GM23338 (cell line): ENCODE measurements at regions not wholly inside any gene's neighbourhood (a gene's known extent, or its start where the extent isn't known, plus 50 kb on each side); places are given as distances from the start of the nearest gene placed in this dataset.

Experiments used
- ATAC-seq: fragments of 200-7000 bp; cut with Tn5 transposase; 3 replicates; pipeline ENCODE4 v1.9.1; 2020
- DNase-seq: peaks from one replicate; pipeline ENCODE4 v3.0.0-alpha.2; 2015; ENCODE audit warnings: low spot score
- H2AFZ ChIP-seq: fragments of 200-600 bp; sonication (generic); 2 replicates; pipeline ENCODE4 v1.8.0; 2016; ENCODE audit warnings: antibody characterized with exemption, mild to moderate bottlenecking, moderate library complexity
- H3F3A ChIP-seq: fragments of 200-600 bp; sonication (generic); replicated peaks from 2 replicates; pipeline ENCODE4 v1.8.0; 2017; ENCODE audit warnings: antibody characterized with exemption, mixed run types, low read depth
- H3K27ac ChIP-seq: fragments of 200-600 bp; sonication (generic); 2 replicates; pipeline ENCODE4 v1.6.1; 2016; ENCODE audit warnings: low read depth
- H3K27me3 ChIP-seq: fragments of 200-600 bp; sonication (generic); 2 replicates; pipeline ENCODE4 v1.8.0; 2016; ENCODE audit warnings: mild to moderate bottlenecking, mixed run types, moderate library complexity; ENCODE audit not compliant: insufficient read depth
- H3K36me3 ChIP-seq: fragments of 200-600 bp; sonication (generic); 2 replicates; pipeline ENCODE4 v1.8.0; 2016; ENCODE audit warnings: mild to moderate bottlenecking; ENCODE audit not compliant: insufficient read depth
- H3K4me1 ChIP-seq: fragments of 200-600 bp; sonication (generic); 2 replicates; pipeline ENCODE4 v1.8.0; 2016; ENCODE audit warnings: mild to moderate bottlenecking, moderate library complexity; ENCODE audit not compliant: insufficient read depth
- H3K4me2 ChIP-seq: fragments of 200-600 bp; sonication (generic); 2 replicates; pipeline ENCODE4 v1.7.1; 2017; ENCODE audit warnings: mixed run types
- H3K4me3 ChIP-seq: fragments of 200-600 bp; sonication (generic); 2 replicates; pipeline ENCODE4 v1.6.1; 2016; ENCODE audit warnings: mixed run types
- H3K79me2 ChIP-seq: fragments of 200-600 bp; sonication (generic); replicated peaks from 2 replicates; pipeline ENCODE4 v1.8.0; 2017; ENCODE audit warnings: mild to moderate bottlenecking; ENCODE audit not compliant: insufficient read depth
- H3K9me2 ChIP-seq: fragments of 200-600 bp; sonication (generic); 2 replicates; pipeline ENCODE4 v1.8.0; 2017; ENCODE audit not compliant: insufficient read depth
- H4K20me1 ChIP-seq: fragments of 200-600 bp; sonication (generic); replicated peaks from 2 replicates; pipeline ENCODE4 v1.8.0; 2017; ENCODE audit warnings: mild to moderate bottlenecking; ENCODE audit not compliant: insufficient read depth
- H3K27ac Mint-ChIP-seq: 2 replicates; pipeline ENCODE4 v1.8.0; 2020; ENCODE audit warnings: inconsistent platforms, mild to moderate bottlenecking, moderate library complexity, mixed read lengths
- H3K27me3 Mint-ChIP-seq: 3 replicates; pipeline ENCODE4 v1.8.0; 2022; ENCODE audit warnings: low read depth, mild to moderate bottlenecking, moderate library complexity, mixed read lengths, inconsistent platforms; ENCODE audit not compliant: insufficient read depth, poor library complexity
- H3K36me3 Mint-ChIP-seq: 3 replicates; pipeline ENCODE4 v1.8.0; 2021; ENCODE audit warnings: low read depth, mild to moderate bottlenecking, inconsistent platforms, moderate library complexity, mixed read lengths
- H3K4me1 Mint-ChIP-seq: 3 replicates; pipeline ENCODE4 v1.8.0; 2020; ENCODE audit warnings: mild to moderate bottlenecking, inconsistent platforms, mixed read lengths
- H3K4me3 Mint-ChIP-seq: 3 replicates; pipeline ENCODE4 v1.8.0; 2021; ENCODE audit warnings: moderate library complexity, mild to moderate bottlenecking, inconsistent platforms, mixed read lengths
- H3K9me3 Mint-ChIP-seq: 3 replicates; pipeline ENCODE4 v1.8.0; 2020; ENCODE audit warnings: moderate library complexity, mild to moderate bottlenecking, inconsistent platforms, mixed read lengths
- EZH2 ChIP-seq: fragments of 200-600 bp; sonication (generic); IDR thresholded peaks from one replicate; pipeline ENCODE4 v1.8.0; 2017; ENCODE audit warnings: antibody characterized with exemption, mild to moderate bottlenecking, low read depth; ENCODE audit not compliant: unreplicated experiment
- EZH2phosphoT487 ChIP-seq: fragments of 200-600 bp; sonication (generic); IDR thresholded peaks from one replicate; pipeline ENCODE4 v1.8.1; 2018; ENCODE audit warnings: antibody characterized with exemption; ENCODE audit not compliant: unreplicated experiment
- JUNB ChIP-seq: IDR thresholded peaks from one replicate; pipeline ENCODE4 v1.6.1; 2016; ENCODE audit warnings: antibody characterized with exemption; ENCODE audit not compliant: unreplicated experiment
- NANOG ChIP-seq: IDR thresholded peaks from 2 replicates; pipeline ENCODE4 v1.6.1; 2016; ENCODE audit warnings: antibody characterized with exemption, borderline replicate concordance
- POLR2AphosphoS5 ChIP-seq: IDR thresholded peaks from 2 replicates; pipeline ENCODE4 v1.6.1; 2016; ENCODE audit warnings: antibody characterized with exemption, low read depth
- STAT1 ChIP-seq: IDR thresholded peaks from one replicate; pipeline ENCODE4 v1.6.1; 2016; ENCODE audit warnings: antibody characterized with exemption; ENCODE audit not compliant: unreplicated experiment
- ZNF114 ChIP-seq: fragments of 250-450 bp; sonication (Bioruptor Pico); IDR thresholded peaks from 2 replicates; pipeline ENCODE4 v1.5.0; 2020; ENCODE audit warnings: mild to moderate bottlenecking, moderate library complexity
- ZNF331 ChIP-seq: fragments of 250-450 bp; sonication (Bioruptor Pico); IDR thresholded peaks from 2 replicates; pipeline ENCODE4 v1.5.0; 2020; ENCODE audit warnings: low read depth, mild to moderate bottlenecking, moderate library complexity
- ZNF462 ChIP-seq: fragments of 250-450 bp; sonication (Bioruptor Pico); IDR thresholded peaks from 2 replicates; pipeline ENCODE4 v1.5.0; 2020; ENCODE audit warnings: mild to moderate bottlenecking, moderate library complexity
- TF ChIP-seq, protein P1 (sequence below): IDR thresholded peaks from 2 replicates; pipeline ENCODE4 v1.6.1; 2016; ENCODE audit warnings: antibody characterized with exemption
- TF ChIP-seq, protein P2 (sequence below), 2 experiments: fragments of 200-600 bp in 1 of 2; sonication (generic) in 1 of 2; conservative IDR thresholded peaks; 2 replicates each; pipeline versions ENCODE4 v1.5.1 to v1.6.1; 2016 to 2017; ENCODE audit warnings: antibody characterized with exemption in 2 of 2, low read depth in 2 of 2, mild to moderate bottlenecking in 2 of 2, moderate library complexity in 1 of 2

GRCh38 chr9:12060067-12060466, 633.1 kb upstream of the TYRP1 start:
- Mint-ChIP-seq H3K4me1 (no peaks in the 10 kb centered on the region), H3K27ac (no peak overlapping the region), H3K4me3 (no peak overlapping the region), H3K9me3 (peaks cover 22% of the 10 kb centered on the region), H3K36me3 (peaks cover 8% of the 10 kb centered on the region; the same call in 2 of the 3 replicates), H3K27me3 (peaks cover 4% of the 10 kb centered on the region)
- Histone ChIP-seq H4K20me1 (no peaks in the 10 kb centered on the region), H3K36me3 (peaks cover 5% of the 10 kb centered on the region; the same call in 1 of the 2 replicates), H3K27me3 (no peaks in the 10 kb centered on the region), H2AFZ (no peak overlapping the region), H3K27ac (no peak overlapping the region), H3K4me3 (no peak overlapping the region), H3K9me2 (no peaks in the 10 kb centered on the region), H3K4me1 (no peaks in the 10 kb centered on the region), H3F3A (no peaks in the 10 kb centered on the region), H3K4me2 (no peak overlapping the region), H3K79me2 (no peaks in the 10 kb centered on the region)
- DNase-seq (no peak), ATAC-seq (no peak)
- TF ChIP-seq NANOG = no peak
- TF ChIP-seq, protein P1, sequence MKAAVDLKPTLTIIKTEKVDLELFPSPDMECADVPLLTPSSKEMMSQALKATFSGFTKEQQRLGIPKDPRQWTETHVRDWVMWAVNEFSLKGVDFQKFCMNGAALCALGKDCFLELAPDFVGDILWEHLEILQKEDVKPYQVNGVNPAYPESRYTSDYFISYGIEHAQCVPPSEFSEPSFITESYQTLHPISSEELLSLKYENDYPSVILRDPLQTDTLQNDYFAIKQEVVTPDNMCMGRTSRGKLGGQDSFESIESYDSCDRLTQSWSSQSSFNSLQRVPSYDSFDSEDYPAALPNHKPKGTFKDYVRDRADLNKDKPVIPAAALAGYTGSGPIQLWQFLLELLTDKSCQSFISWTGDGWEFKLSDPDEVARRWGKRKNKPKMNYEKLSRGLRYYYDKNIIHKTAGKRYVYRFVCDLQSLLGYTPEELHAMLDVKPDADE = no peak
- TF ChIP-seq EZH2 = no peak
- no peak for TF ChIP-seq ZNF114 (CRISPR knock-in tag)
- TF ChIP-seq EZH2phosphoT487 = no peak

DNA sequence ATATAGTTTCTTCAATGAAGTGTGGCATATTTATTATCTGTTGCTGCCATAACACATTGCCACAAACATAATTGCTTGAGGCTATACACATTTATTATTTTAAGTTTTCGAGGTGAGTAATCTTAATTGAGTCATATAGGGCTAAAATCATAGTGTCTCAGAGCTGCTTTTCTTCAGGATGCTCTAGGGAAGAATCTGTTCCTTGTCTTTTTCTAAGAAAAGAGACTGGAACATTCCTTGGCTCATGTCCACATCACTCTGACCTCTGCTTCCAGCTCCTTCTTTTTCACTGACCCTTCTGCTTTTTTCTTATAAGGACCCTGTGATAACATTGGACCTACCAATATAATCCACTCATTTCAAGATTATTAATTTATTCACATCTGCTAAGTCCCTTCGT, 632.4 kb upstream of the TYRP1 start:
- Histone ChIP-seq H3K4me1 (no peaks in the 10 kb centered on the region), H3K9me2 (no peaks in the 10 kb centered on the region), H3K36me3 (no peaks in the 10 kb centered on the region; the same call in 1 of the 2 replicates), H3K79me2 (no peaks in the 10 kb centered on the region), H2AFZ (no peak overlapping the region), H3K27ac (no peak overlapping the region), H3K4me3 (no peak overlapping the region), H3K4me2 (no peak overlapping the region), H3F3A (no peaks in the 10 kb centered on the region), H4K20me1 (no peaks in the 10 kb centered on the region), H3K27me3 (no peaks in the 10 kb centered on the region)
- peaks cover 16% of the 10 kb centered on the region for H3K9me3 Mint-ChIP-seq
- no peaks in the 10 kb centered on the region for H3K4me1 Mint-ChIP-seq
- H3K4me3 Mint-ChIP-seq = no peak overlapping the region
- no peak overlapping the region for H3K27ac Mint-ChIP-seq
- H3K36me3 Mint-ChIP-seq = peaks cover 6% of the 10 kb centered on the region; the same call in 1 of the 3 replicates
- peaks cover 4% of the 10 kb centered on the region for H3K27me3 Mint-ChIP-seq
- DNase-seq (no peak), ATAC-seq (no peak)
- TF ChIP-seq, protein P1 = no peak
- no peak for TF ChIP-seq ZNF331 (CRISPR knock-in tag)
- no peak for TF ChIP-seq ZNF114 (CRISPR knock-in tag)
- TF ChIP-seq STAT1 = no peak
- TF ChIP-seq EZH2 = no peak
- TF ChIP-seq EZH2phosphoT487 = no peak
- no peak for TF ChIP-seq POLR2AphosphoS5
- TF ChIP-seq, protein P2, sequence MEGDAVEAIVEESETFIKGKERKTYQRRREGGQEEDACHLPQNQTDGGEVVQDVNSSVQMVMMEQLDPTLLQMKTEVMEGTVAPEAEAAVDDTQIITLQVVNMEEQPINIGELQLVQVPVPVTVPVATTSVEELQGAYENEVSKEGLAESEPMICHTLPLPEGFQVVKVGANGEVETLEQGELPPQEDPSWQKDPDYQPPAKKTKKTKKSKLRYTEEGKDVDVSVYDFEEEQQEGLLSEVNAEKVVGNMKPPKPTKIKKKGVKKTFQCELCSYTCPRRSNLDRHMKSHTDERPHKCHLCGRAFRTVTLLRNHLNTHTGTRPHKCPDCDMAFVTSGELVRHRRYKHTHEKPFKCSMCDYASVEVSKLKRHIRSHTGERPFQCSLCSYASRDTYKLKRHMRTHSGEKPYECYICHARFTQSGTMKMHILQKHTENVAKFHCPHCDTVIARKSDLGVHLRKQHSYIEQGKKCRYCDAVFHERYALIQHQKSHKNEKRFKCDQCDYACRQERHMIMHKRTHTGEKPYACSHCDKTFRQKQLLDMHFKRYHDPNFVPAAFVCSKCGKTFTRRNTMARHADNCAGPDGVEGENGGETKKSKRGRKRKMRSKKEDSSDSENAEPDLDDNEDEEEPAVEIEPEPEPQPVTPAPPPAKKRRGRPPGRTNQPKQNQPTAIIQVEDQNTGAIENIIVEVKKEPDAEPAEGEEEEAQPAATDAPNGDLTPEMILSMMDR (conservative IDR thresholded peaks at IDR 0.05; ENCODE audit: low read depth in 2 of 2) = no peak
- no peak for TF ChIP-seq NANOG
- TF ChIP-seq ZNF462 (CRISPR knock-in tag) = no peak
- no peak for TF ChIP-seq JUNB
